GM23338 (cell line): ENCODE measurements at regions not wholly inside any gene's neighbourhood (a gene's known extent, or its start where the extent isn't known, plus 50 kb on each side); places are given as distances from the start of the nearest gene placed in this dataset.

ENCODE experiments used
- ATAC-seq: fragments of 200-7000 bp; cut with Tn5 transposase; 3 replicates; pipeline ENCODE4 v1.9.1; 2020
- DNase-seq: peaks from one replicate; pipeline ENCODE4 v3.0.0-alpha.2; 2015; ENCODE audit warnings: low spot score
- H2AFZ ChIP-seq: fragments of 200-600 bp; sonication (generic); 2 replicates; pipeline ENCODE4 v1.8.0; 2016; ENCODE audit warnings: antibody characterized with exemption, mild to moderate bottlenecking, moderate library complexity
- H3F3A ChIP-seq: fragments of 200-600 bp; sonication (generic); replicated peaks from 2 replicates; pipeline ENCODE4 v1.8.0; 2017; ENCODE audit warnings: antibody characterized with exemption, mixed run types, low read depth
- H3K27ac ChIP-seq: fragments of 200-600 bp; sonication (generic); 2 replicates; pipeline ENCODE4 v1.6.1; 2016; ENCODE audit warnings: low read depth
- H3K27me3 ChIP-seq: fragments of 200-600 bp; sonication (generic); 2 replicates; pipeline ENCODE4 v1.8.0; 2016; ENCODE audit warnings: mild to moderate bottlenecking, mixed run types, moderate library complexity; ENCODE audit not compliant: insufficient read depth
- H3K36me3 ChIP-seq: fragments of 200-600 bp; sonication (generic); 2 replicates; pipeline ENCODE4 v1.8.0; 2016; ENCODE audit warnings: mild to moderate bottlenecking; ENCODE audit not compliant: insufficient read depth
- H3K4me1 ChIP-seq: fragments of 200-600 bp; sonication (generic); 2 replicates; pipeline ENCODE4 v1.8.0; 2016; ENCODE audit warnings: mild to moderate bottlenecking, moderate library complexity; ENCODE audit not compliant: insufficient read depth
- H3K4me2 ChIP-seq: fragments of 200-600 bp; sonication (generic); 2 replicates; pipeline ENCODE4 v1.7.1; 2017; ENCODE audit warnings: mixed run types
- H3K4me3 ChIP-seq: fragments of 200-600 bp; sonication (generic); 2 replicates; pipeline ENCODE4 v1.6.1; 2016; ENCODE audit warnings: mixed run types
- H3K79me2 ChIP-seq: fragments of 200-600 bp; sonication (generic); replicated peaks from 2 replicates; pipeline ENCODE4 v1.8.0; 2017; ENCODE audit warnings: mild to moderate bottlenecking; ENCODE audit not compliant: insufficient read depth
- H3K9me2 ChIP-seq: fragments of 200-600 bp; sonication (generic); 2 replicates; pipeline ENCODE4 v1.8.0; 2017; ENCODE audit not compliant: insufficient read depth
- H4K20me1 ChIP-seq: fragments of 200-600 bp; sonication (generic); replicated peaks from 2 replicates; pipeline ENCODE4 v1.8.0; 2017; ENCODE audit warnings: mild to moderate bottlenecking; ENCODE audit not compliant: insufficient read depth
- H3K27ac Mint-ChIP-seq: 2 replicates; pipeline ENCODE4 v1.8.0; 2020; ENCODE audit warnings: inconsistent platforms, mild to moderate bottlenecking, moderate library complexity, mixed read lengths
- H3K27me3 Mint-ChIP-seq: 3 replicates; pipeline ENCODE4 v1.8.0; 2022; ENCODE audit warnings: low read depth, mild to moderate bottlenecking, moderate library complexity, mixed read lengths, inconsistent platforms; ENCODE audit not compliant: insufficient read depth, poor library complexity
- H3K36me3 Mint-ChIP-seq: 3 replicates; pipeline ENCODE4 v1.8.0; 2021; ENCODE audit warnings: low read depth, mild to moderate bottlenecking, inconsistent platforms, moderate library complexity, mixed read lengths
- H3K4me1 Mint-ChIP-seq: 3 replicates; pipeline ENCODE4 v1.8.0; 2020; ENCODE audit warnings: mild to moderate bottlenecking, inconsistent platforms, mixed read lengths
- H3K4me3 Mint-ChIP-seq: 3 replicates; pipeline ENCODE4 v1.8.0; 2021; ENCODE audit warnings: moderate library complexity, mild to moderate bottlenecking, inconsistent platforms, mixed read lengths
- H3K9me3 Mint-ChIP-seq: 3 replicates; pipeline ENCODE4 v1.8.0; 2020; ENCODE audit warnings: moderate library complexity, mild to moderate bottlenecking, inconsistent platforms, mixed read lengths
- JUNB ChIP-seq: IDR thresholded peaks from one replicate; pipeline ENCODE4 v1.6.1; 2016; ENCODE audit warnings: antibody characterized with exemption; ENCODE audit not compliant: unreplicated experiment
- NANOG ChIP-seq: IDR thresholded peaks from 2 replicates; pipeline ENCODE4 v1.6.1; 2016; ENCODE audit warnings: antibody characterized with exemption, borderline replicate concordance
- STAT1 ChIP-seq: IDR thresholded peaks from one replicate; pipeline ENCODE4 v1.6.1; 2016; ENCODE audit warnings: antibody characterized with exemption; ENCODE audit not compliant: unreplicated experiment
- ZNF331 ChIP-seq: fragments of 250-450 bp; sonication (Bioruptor Pico); IDR thresholded peaks from 2 replicates; pipeline ENCODE4 v1.5.0; 2020; ENCODE audit warnings: low read depth, mild to moderate bottlenecking, moderate library complexity
- TF ChIP-seq, protein P1 (sequence below): fragments of 250-450 bp; sonication (Bioruptor Pico); IDR thresholded peaks from 2 replicates; pipeline ENCODE4 v1.5.0; 2020; ENCODE audit warnings: mild to moderate bottlenecking, moderate library complexity

GRCh38 chr2:129720360-129720759 is 259.1 kb upstream of the RAB6C start:
- Mint-ChIP-seq H3K4me3 (no peak overlapping the region), H3K9me3 (no peaks in the 10 kb centered on the region), H3K36me3 (no peaks in the 10 kb centered on the region), H3K27ac (no peak overlapping the region), H3K4me1 (peaks cover 32% of the 10 kb centered on the region), H3K27me3 (peaks cover 7% of the 10 kb centered on the region)
- Histone ChIP-seq H3K9me2 (no peaks in the 10 kb centered on the region), H3F3A (no peaks in the 10 kb centered on the region), H3K4me2 (no peak overlapping the region), H3K79me2 (no peaks in the 10 kb centered on the region), H4K20me1 (no peaks in the 10 kb centered on the region), H3K27me3 (no peaks in the 10 kb centered on the region), H3K27ac (no peak overlapping the region), H3K4me3 (no peak overlapping the region), H2AFZ (no peak overlapping the region), H3K36me3 (no peaks in the 10 kb centered on the region), H3K4me1 (0 out of 2 replicates have a peak, but pooled peaks cover 6% of the 10 kb centered on the region)
- DNase-seq (no peak), ATAC-seq (no peak)
- TF ChIP-seq, protein P1, sequence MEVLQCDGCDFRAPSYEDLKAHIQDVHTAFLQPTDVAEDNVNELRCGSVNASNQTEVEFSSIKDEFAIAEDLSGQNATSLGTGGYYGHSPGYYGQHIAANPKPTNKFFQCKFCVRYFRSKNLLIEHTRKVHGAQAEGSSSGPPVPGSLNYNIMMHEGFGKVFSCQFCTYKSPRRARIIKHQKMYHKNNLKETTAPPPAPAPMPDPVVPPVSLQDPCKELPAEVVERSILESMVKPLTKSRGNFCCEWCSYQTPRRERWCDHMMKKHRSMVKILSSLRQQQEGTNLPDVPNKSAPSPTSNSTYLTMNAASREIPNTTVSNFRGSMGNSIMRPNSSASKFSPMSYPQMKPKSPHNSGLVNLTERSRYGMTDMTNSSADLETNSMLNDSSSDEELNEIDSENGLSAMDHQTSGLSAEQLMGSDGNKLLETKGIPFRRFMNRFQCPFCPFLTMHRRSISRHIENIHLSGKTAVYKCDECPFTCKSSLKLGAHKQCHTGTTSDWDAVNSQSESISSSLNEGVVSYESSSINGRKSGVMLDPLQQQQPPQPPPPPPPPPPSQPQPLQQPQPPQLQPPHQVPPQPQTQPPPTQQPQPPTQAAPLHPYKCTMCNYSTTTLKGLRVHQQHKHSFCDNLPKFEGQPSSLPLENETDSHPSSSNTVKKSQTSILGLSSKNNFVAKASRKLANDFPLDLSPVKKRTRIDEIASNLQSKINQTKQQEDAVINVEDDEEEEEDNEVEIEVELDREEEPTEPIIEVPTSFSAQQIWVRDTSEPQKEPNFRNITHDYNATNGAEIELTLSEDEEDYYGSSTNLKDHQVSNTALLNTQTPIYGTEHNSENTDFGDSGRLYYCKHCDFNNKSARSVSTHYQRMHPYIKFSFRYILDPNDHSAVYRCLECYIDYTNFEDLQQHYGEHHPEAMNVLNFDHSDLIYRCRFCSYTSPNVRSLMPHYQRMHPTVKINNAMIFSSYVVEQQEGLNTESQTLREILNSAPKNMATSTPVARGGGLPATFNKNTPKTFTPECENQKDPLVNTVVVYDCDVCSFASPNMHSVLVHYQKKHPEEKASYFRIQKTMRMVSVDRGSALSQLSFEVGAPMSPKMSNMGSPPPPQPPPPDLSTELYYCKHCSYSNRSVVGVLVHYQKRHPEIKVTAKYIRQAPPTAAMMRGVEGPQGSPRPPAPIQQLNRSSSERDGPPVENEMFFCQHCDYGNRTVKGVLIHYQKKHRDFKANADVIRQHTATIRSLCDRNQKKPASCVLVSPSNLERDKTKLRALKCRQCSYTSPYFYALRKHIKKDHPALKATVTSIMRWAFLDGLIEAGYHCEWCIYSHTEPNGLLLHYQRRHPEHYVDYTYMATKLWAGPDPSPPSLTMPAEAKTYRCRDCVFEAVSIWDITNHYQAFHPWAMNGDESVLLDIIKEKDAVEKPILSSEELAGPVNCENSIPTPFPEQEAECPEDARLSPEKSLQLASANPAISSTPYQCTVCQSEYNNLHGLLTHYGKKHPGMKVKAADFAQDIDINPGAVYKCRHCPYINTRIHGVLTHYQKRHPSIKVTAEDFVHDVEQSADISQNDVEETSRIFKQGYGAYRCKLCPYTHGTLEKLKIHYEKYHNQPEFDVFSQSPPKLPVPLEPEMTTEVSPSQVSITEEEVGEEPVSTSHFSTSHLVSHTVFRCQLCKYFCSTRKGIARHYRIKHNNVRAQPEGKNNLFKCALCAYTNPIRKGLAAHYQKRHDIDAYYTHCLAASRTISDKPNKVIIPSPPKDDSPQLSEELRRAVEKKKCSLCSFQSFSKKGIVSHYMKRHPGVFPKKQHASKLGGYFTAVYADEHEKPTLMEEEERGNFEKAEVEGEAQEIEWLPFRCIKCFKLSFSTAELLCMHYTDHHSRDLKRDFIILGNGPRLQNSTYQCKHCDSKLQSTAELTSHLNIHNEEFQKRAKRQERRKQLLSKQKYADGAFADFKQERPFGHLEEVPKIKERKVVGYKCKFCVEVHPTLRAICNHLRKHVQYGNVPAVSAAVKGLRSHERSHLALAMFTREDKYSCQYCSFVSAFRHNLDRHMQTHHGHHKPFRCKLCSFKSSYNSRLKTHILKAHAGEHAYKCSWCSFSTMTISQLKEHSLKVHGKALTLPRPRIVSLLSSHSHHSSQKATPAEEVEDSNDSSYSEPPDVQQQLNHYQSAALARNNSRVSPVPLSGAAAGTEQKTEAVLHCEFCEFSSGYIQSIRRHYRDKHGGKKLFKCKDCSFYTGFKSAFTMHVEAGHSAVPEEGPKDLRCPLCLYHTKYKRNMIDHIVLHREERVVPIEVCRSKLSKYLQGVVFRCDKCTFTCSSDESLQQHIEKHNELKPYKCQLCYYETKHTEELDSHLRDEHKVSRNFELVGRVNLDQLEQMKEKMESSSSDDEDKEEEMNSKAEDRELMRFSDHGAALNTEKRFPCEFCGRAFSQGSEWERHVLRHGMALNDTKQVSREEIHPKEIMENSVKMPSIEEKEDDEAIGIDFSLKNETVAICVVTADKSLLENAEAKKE (CRISPR knock-in tag): no peak
- no peak for TF ChIP-seq JUNB

- Histone ChIP-seq H3F3A (no peaks in the 10 kb centered on the region), H2AFZ (no peak overlapping the region), H3K27ac (no peak overlapping the region), H3K36me3 (no peaks in the 10 kb centered on the region), H3K79me2 (no peaks in the 10 kb centered on the region), H3K4me2 (no peak overlapping the region), H3K9me2 (no peaks in the 10 kb centered on the region), H3K27me3 (no peaks in the 10 kb centered on the region), H3K4me3 (no peak overlapping the region), H4K20me1 (no peaks in the 10 kb centered on the region), H3K4me1 (0 out of 2 replicates have a peak, but pooled peaks cover 6% of the 10 kb centered on the region)
- H3K9me3 Mint-ChIP-seq: no peaks in the 10 kb centered on the region
- DNase-seq: no peak
- H3K4me1 Mint-ChIP-seq: peaks cover 32% of the 10 kb centered on the region
- H3K27me3 Mint-ChIP-seq: peaks cover 7% of the 10 kb centered on the region
- no peak for ATAC-seq
- H3K4me3 Mint-ChIP-seq: no peak overlapping the region
- H3K27ac Mint-ChIP-seq: no peak overlapping the region
- H3K36me3 Mint-ChIP-seq: no peaks in the 10 kb centered on the region
- TF ChIP-seq, protein P1 (CRISPR knock-in tag): no peak
- no peak for TF ChIP-seq NANOG
- TF ChIP-seq JUNB: no peak
- TF ChIP-seq ZNF331 (CRISPR knock-in tag): no peak
- no peak for TF ChIP-seq STAT1
Observed at GRCh38 chr2:129720761-129721160, 258.7 kb upstream of the RAB6C start.
